ENCODE measurements at regions not wholly inside any gene's neighbourhood (a gene's known extent, or its start where the extent isn't known, plus 50 kb on each side); places are given as distances from the start of the nearest gene placed in this dataset.

GRCh38 chr2:221124532-221125240, 447.4 kb downstream of the EPHA4 start:
- no peak for TF ChIP-seq CTCF (IDR thresholded peaks at IDR 0.05 in 4 of 5, conservative IDR thresholded peaks at IDR 0.05 in 1 of 5)
- TF ChIP-seq POLR2A (IDR thresholded peaks at IDR 0.05) = no peak

Measured in gastrocnemius medialis (tissue), 4 donors.